HepG2 (cell line): ENCODE measurements at regions not wholly inside any gene's neighbourhood (a gene's known extent, or its start where the extent isn't known, plus 50 kb on each side); places are given as distances from the start of the nearest gene placed in this dataset.

Experiments used
- ATAC-seq: fragments of 200-7000 bp; cut with Tn5 transposase; 3 replicates; pipeline ENCODE4 v1.9.1; 2020; ENCODE audit warnings: mild to moderate bottlenecking, moderate library complexity
- BruUV-seq: library from RNA; stranded (reverse); fragments of 400-500 nt; replicated peaks from 2 replicates; lab custom pipeline; 2021; lab: Mats Ljungman, UMichigan
- CTCF ChIA-PET: fragments of 300-600 bp; formaldehyde crosslinking; extraction: SDS; loops from one replicate; lab custom pipeline; 2021; ENCODE audit warnings: low total read pairs, inconsistent platforms, low intra/inter-chr PET ratio; lab: Yijun Ruan, JAX
- POLR2A ChIA-PET: fragments of 350-600 bp; sonication (Branson Sonifier 250); formaldehyde crosslinking; loops from one replicate; lab custom pipeline; 2020; ENCODE audit warnings: antibody characterized with exemption, inconsistent platforms; lab: Yijun Ruan, JAX
- DNase-seq: peaks from one replicate; pipeline ENCODE4 v3.0.0-alpha.2; 2015; ENCODE audit warnings: low spot score
- FAIRE-seq: peaks from 3 replicates; lab custom pipeline; 2011; peaks lifted over from hg19 to GRCh38; lab: Jason Lieb, UNC
- H2AFZ ChIP-seq: one replicate; pipeline ENCODE4 v1.6.1; 2011; ENCODE audit warnings: low read length, inconsistent platforms
- H3K27ac ChIP-seq: fragments of 300-600 bp; 3 replicates; pipeline ENCODE4 v1.8.0; 2011; ENCODE audit warnings: mixed run types, mild to moderate bottlenecking, mixed read lengths, low read length, inconsistent platforms; ENCODE audit not compliant: insufficient read depth; ENCODE audit errors: extremely low read length
- H3K27me3 ChIP-seq, 2 experiments: fragments of 200-600 bp in 1 of 2; 2 replicates in 1 of 2; 3 replicates in 1 of 2; pipeline versions ENCODE4 v1.6.0 to v1.8.0; 2011; ENCODE audit warnings: low read length in 2 of 2, mild to moderate bottlenecking in 2 of 2, moderate library complexity in 2 of 2, inconsistent platforms in 1 of 2; ENCODE audit not compliant: insufficient read depth in 2 of 2, control insufficient read depth in 1 of 2
- H3K36me3 ChIP-seq, 2 experiments: fragments of 200-600 bp in 1 of 2; replicated peaks in 1 of 2; 2 replicates in 1 of 2; 3 replicates in 1 of 2; pipeline versions ENCODE4 v1.5.1 to v1.8.0; 2011; ENCODE audit warnings: low read length in 2 of 2, inconsistent platforms in 1 of 2; ENCODE audit not compliant: insufficient read depth in 2 of 2, control insufficient read depth in 1 of 2
- H3K4me1 ChIP-seq: 2 replicates; pipeline ENCODE4 v1.5.1; 2012; ENCODE audit warnings: low read length, inconsistent platforms; ENCODE audit not compliant: insufficient read depth
- H3K4me2 ChIP-seq: 2 replicates; pipeline ENCODE4 v1.6.0; 2011; ENCODE audit warnings: low read depth, low read length, inconsistent platforms
- H3K4me3 ChIP-seq, 3 experiments: fragments of 200-600 bp in 1 of 3; sonication (generic), shearing (Covaris generic) in 1 of 3; replicated peaks in 1 of 3; 2 replicates each; pipeline ENCODE4 v1.5.1; 2011 to 2016; ENCODE audit warnings: low read length in 3 of 3, inconsistent platforms in 2 of 3, low read depth in 2 of 3, mild to moderate bottlenecking in 2 of 3, control low read depth in 1 of 3, mixed read lengths in 1 of 3; ENCODE audit not compliant: insufficient read depth in 1 of 3
- H3K79me2 ChIP-seq: one replicate; pipeline ENCODE4 v1.6.1; 2011; ENCODE audit warnings: low read length, inconsistent platforms; ENCODE audit not compliant: insufficient read depth
- H3K9ac ChIP-seq: 2 replicates; pipeline ENCODE4 v1.6.0; 2011; ENCODE audit warnings: mild to moderate bottlenecking, low read depth, low read length, inconsistent platforms; ENCODE audit not compliant: insufficient read depth
- H3K9me3 ChIP-seq: 2 replicates; pipeline ENCODE4 v1.5.1; 2012; ENCODE audit warnings: mild to moderate bottlenecking, low read length
- H4K20me1 ChIP-seq: 2 replicates; pipeline ENCODE4 v1.6.0; 2011; ENCODE audit warnings: inconsistent platforms, mild to moderate bottlenecking, low read length, moderate library complexity; ENCODE audit not compliant: insufficient read depth
- ARID5B ChIP-seq: IDR thresholded peaks from 2 replicates; pipeline ENCODE4 v1.4.0; 2020; ENCODE audit warnings: mild to moderate bottlenecking, missing genetic modification reagents
- ATRX ChIP-seq: sonication (generic); formaldehyde crosslinking; IDR thresholded peaks from 2 replicates; pipeline ENCODE4 v1.4.0; 2020; ENCODE audit warnings: missing genetic modification reagents, borderline replicate concordance
- CERS6 ChIP-seq: sonication (generic); formaldehyde crosslinking; IDR thresholded peaks from 2 replicates; pipeline ENCODE4 v1.5.0; 2020; ENCODE audit warnings: missing genetic modification reagents
- FOXK1 ChIP-seq: sonication (generic); formaldehyde crosslinking; IDR thresholded peaks from 2 replicates; pipeline ENCODE4 v1.4.0; 2020; ENCODE audit warnings: low read depth, missing genetic modification reagents, borderline replicate concordance
- MAF1 ChIP-seq: sonication (generic); formaldehyde crosslinking; IDR thresholded peaks from 2 replicates; pipeline ENCODE4 v1.5.0; 2020; ENCODE audit warnings: missing genetic modification reagents, borderline replicate concordance
- SETDB1 ChIP-seq: sonication (generic); formaldehyde crosslinking; IDR thresholded peaks from 2 replicates; pipeline ENCODE4 v1.5.1; 2020; ENCODE audit warnings: missing genetic modification reagents, mild to moderate bottlenecking, borderline replicate concordance
- THYN1 ChIP-seq: sonication (generic); formaldehyde crosslinking; IDR thresholded peaks from 2 replicates; pipeline ENCODE4 v1.8.1; 2023; ENCODE audit warnings: low read depth, mild to moderate bottlenecking, moderate library complexity, missing genetic modification reagents, borderline replicate concordance
- ZNF362 ChIP-seq: sonication (generic); formaldehyde crosslinking; IDR thresholded peaks from 2 replicates; pipeline ENCODE4 v1.4.0; 2020; ENCODE audit warnings: missing genetic modification reagents, mild to moderate bottlenecking, borderline replicate concordance
- WGBS: methylation state at CpG from one replicate; pipeline ENCODE4 v1.1.6; 2017; ENCODE audit warnings: low lambda C conversion rate; 5-methylcytosine and 5-hydroxymethylcytosine counted together
- in situ Hi-C: cut with HindIII; loops from 2 replicates; pipeline ENCODE4 v1.10.0; 2017; ENCODE audit warnings: low pct_unique_long_range_greater_than_20kb; ENCODE audit not compliant: extremely low pct_ligation_motif_present
- intact Hi-C: fragments of 100-400 bp; cut with micrococcal nuclease; formaldehyde crosslinking; loops from one replicate; pipeline ENCODE4 v1.10.0; 2022; ENCODE audit not compliant: unreplicated experiment

GRCh38 chr13:85412448-85412847 lies 386.8 kb downstream of the SLITRK6 start:
- Histone ChIP-seq H3K9me3 (no peaks in the 10 kb centered on the region), H3K9ac (no peak overlapping the region), H3K4me1 (no peaks in the 10 kb centered on the region), H2AFZ (no peak overlapping the region), H3K27ac (no peak overlapping the region), H3K79me2 (no peaks in the 10 kb centered on the region), H3K4me3 (no peak overlapping the region), H4K20me1 (no peaks in the 10 kb centered on the region), H3K36me3 (no peaks in the 10 kb centered on the region), H3K4me2 (no peak overlapping the region), H3K27me3 (no peaks in the 10 kb centered on the region)
- CTCF ChIA-PET = no interaction called here
- BruUV-seq = no TSS peak
- intact Hi-C loops = no loop called here
- in situ Hi-C loops = no loop called here
- ATAC-seq = no peak
- FAIRE-seq = no peak
- TF ChIP-seq SETDB1 (CRISPR knock-in tag) (no peak), FOXK1 (CRISPR knock-in tag) (no peak), CERS6 (no peak), MAF1 (CRISPR knock-in tag) (no peak), ZNF362 (CRISPR knock-in tag) (no peak), ARID5B (CRISPR knock-in tag) (no peak), ATRX (no peak), THYN1 (CRISPR knock-in tag) (no peak)
- WGBS = 42% methylated on average over 1 of the region's 1 CpG
- POLR2A ChIA-PET = no interaction called here
- no peak for DNase-seq
